ENCODE measurements at regions not wholly inside any gene's neighbourhood (a gene's known extent, or its start where the extent isn't known, plus 50 kb on each side); places are given as distances from the start of the nearest gene placed in this dataset.

GRCh38 chr4:170227928-170228327, 138.2 kb upstream of the AADAT start:
- TF ChIP-seq ATF7 (IDR thresholded peaks at IDR 0.05) (no peak), SAFB2 (IDR thresholded peaks at IDR 0.05; ENCODE audit: borderline replicate concordance, low read depth, low read length, severe bottlenecking) (no peak), JUNB (CRISPR knock-in tag; conservative IDR thresholded peaks at IDR 0.05) (no peak), RAD51 (IDR thresholded peaks at IDR 0.05; ENCODE audit: borderline replicate concordance, low read depth) (no peak), IRF2 (CRISPR knock-in tag; IDR thresholded peaks at IDR 0.05) (no peak), ZBTB2 (IDR thresholded peaks at IDR 0.05) (no peak), E2F6 (IDR thresholded peaks at IDR 0.05; ENCODE audit: borderline replicate concordance in 1 of 2, extremely low read depth in 1 of 2, insufficient read depth in 1 of 2, insufficient read length in 1 of 2, low read depth in 1 of 2, low read length in 1 of 2, poor library complexity in 1 of 2, severe bottlenecking in 1 of 2) (no peak)
- TF ChIP-seq, protein P1, sequence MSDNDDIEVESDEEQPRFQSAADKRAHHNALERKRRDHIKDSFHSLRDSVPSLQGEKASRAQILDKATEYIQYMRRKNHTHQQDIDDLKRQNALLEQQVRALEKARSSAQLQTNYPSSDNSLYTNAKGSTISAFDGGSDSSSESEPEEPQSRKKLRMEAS (CRISPR knock-in tag; IDR thresholded peaks at IDR 0.05) = no peak

All from K562 (cell line).